NB4 (cell line): ENCODE measurements at regions not wholly inside any gene's neighbourhood (a gene's known extent, or its start where the extent isn't known, plus 50 kb on each side); places are given as distances from the start of the nearest gene placed in this dataset.
"Not testable (repeated sequence)": the region's sequence is repeated elsewhere in the genome, so short reads cannot be mapped to it uniquely, and the experiment has no call there.

ENCODE experiments used
- CTCF ChIP-seq: IDR thresholded peaks from one replicate; pipeline ENCODE4 v1.5.1; 2012; ENCODE audit warnings: low read depth, low read length
- MAX ChIP-seq: IDR thresholded peaks from 2 replicates; pipeline ENCODE4 v1.6.1; 2011; ENCODE audit warnings: low read depth, low read length
- POLR2A ChIP-seq: IDR thresholded peaks from 2 replicates; pipeline ENCODE4 v1.6.1; 2011; ENCODE audit warnings: mild to moderate bottlenecking; ENCODE audit not compliant: insufficient read length; ENCODE audit errors: extremely low read depth

- TF ChIP-seq POLR2A, CTCF, MAX: not testable (repeated sequence)
Observed at GRCh38 chrX:90474445-90474844, 552.7 kb downstream of the TGIF2LX start.
